Bronchial epithelial cell (primary cell): ENCODE measurements at regions not wholly inside any gene's neighbourhood (a gene's known extent, or its start where the extent isn't known, plus 50 kb on each side); places are given as distances from the start of the nearest gene placed in this dataset.

Experiments
- DNase-seq: peaks from one replicate; pipeline ENCODE4 v3.0.0-alpha.2; 2010; ENCODE audit warnings: low read depth
- FAIRE-seq: peaks from 2 replicates; lab custom pipeline; 2011; peaks lifted over from hg19 to GRCh38; lab: Jason Lieb, UNC
- H3K27me3 ChIP-seq: 2 replicates; pipeline ENCODE4 v1.5.1; 2011; ENCODE audit warnings: low read length; ENCODE audit not compliant: control insufficient read depth, insufficient read depth
- H3K36me3 ChIP-seq: 2 replicates; pipeline ENCODE4 v1.5.1; 2011; ENCODE audit warnings: low read length; ENCODE audit not compliant: control insufficient read depth, insufficient read depth
- H3K4me3 ChIP-seq: 2 replicates; pipeline ENCODE4 v1.5.1; 2011; ENCODE audit warnings: mild to moderate bottlenecking, low read depth, low read length, control low read depth
- CTCF ChIP-seq: IDR thresholded peaks from 2 replicates; pipeline ENCODE4 v1.5.1; 2011; ENCODE audit warnings: mild to moderate bottlenecking, moderate library complexity, low read length, control low read depth, inconsistent platforms; ENCODE audit not compliant: insufficient read depth, severe bottlenecking

DNA sequence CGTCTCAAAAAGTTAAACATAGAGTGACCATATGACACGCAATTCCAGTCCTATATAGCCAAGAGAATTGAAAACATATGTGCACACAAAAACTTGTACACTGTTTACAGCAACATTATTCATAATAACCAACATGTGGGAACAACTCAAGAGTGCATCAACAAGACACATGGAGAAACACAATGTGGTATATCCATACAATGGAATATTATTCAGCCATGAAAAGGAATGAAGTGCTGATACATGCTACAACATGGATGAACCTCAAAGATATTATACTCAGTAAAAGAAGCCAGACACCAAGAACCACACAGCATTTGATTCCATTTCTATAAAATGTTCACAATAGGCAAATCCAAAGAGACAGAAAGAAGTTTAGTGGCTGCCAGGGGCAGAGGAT, 317.0 kb downstream of the NSG2 start:
- Histone ChIP-seq H3K36me3 (no peaks in the 10 kb centered on the region), H3K27me3 (no peaks in the 10 kb centered on the region), H3K4me3 (no peak overlapping the region)
- no peak for TF ChIP-seq CTCF
- DNase-seq (no peak), FAIRE-seq (no peak)

DNA sequence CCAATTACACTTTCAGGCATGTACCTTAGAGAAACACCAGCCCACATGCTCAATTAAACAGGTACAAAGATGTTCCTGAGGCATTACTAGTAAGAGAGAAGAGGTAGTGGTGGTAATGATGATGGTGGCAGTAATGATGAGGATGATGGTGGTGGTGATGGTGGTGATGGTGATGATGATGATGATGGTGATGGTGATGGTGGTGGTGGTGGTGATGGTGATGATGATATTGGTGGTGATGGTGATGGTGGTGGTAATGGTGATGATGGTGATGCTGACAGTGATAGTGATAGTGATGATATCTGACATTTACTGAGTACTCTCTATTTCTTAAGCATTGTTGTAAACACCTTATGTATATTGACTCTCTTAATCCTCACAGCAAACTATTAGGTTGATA, 318.4 kb downstream of the NSG2 start:
- FAIRE-seq, result no peak
- Histone ChIP-seq H3K27me3 (no peaks in the 10 kb centered on the region), H3K36me3 (no peaks in the 10 kb centered on the region)

DNA sequence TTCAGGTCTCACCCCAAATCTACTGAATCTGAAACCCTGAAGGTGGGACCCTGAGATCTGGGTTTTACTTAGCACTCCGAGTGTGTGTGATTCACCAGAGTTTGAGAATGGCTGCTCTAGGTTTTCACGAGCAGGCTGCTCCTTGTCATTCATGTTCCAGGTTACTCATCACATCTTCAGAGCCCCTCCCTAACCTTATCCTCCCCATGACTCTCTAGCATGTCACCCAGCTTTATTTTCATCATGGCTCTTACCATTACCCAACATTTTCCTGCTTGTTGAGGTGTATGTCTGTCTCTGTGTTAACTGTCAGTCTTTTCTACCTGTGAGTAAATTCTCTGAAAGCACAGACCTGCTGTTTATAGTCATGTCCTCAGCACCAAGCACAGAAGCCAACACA, 319.2 kb downstream of the NSG2 start:
- Histone ChIP-seq H3K36me3 (no peaks in the 10 kb centered on the region), H3K27me3 (no peaks in the 10 kb centered on the region), H3K4me3 (no peak overlapping the region)
- DNase-seq (peak; percentile 28), FAIRE-seq (no peak)
- no peak for TF ChIP-seq CTCF

More for the DNA sequence above, 318.4 kb downstream of the NSG2 start:
- H3K4me3 ChIP-seq, result no peak overlapping the region
- no peak for DNase-seq
- TF ChIP-seq CTCF, result no peak

DNA sequence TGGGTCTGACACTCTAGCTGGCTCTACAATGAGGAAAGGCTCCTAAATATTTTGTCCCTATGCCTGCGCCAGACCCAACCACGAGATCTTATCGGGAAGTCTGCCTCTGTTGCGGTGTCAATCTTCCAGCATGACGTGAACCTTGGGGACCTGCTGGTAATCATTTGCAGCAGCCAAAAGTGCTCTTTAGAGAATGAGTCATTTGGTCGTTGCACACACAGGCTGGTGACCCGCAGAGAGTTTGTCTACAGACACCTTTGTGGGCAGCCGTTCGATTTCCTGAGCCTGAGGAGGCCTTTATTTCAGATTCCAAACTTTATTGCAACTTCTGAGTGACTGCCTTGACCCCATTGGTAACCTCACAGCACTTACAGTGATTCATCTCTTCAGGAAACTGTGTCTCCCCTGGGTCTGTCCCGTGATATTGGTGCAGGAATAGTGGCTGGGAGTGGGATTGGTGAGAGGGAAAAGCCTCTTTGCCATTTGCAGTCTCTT, 326.1 kb downstream of the NSG2 start:
- FAIRE-seq, result no peak

DNA sequence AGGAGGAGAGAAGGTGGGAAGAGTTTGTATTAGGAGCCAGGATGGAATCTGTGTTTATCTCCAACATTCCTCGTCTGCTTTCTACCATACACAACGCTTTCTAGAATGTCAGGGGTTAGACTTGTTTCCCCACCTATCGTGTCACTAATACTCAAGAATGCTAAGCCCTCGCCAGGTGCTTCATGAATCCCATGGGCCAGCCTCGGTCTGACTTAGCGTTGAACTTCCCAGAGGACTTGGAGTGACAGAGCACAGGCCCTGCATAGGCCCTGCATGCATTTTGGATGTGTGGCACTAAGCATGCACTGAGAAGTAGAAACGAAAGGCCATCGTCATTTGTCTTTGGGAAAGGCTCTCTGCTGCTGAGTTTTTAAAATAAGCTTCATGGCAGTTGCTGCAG, 328.7 kb downstream of the NSG2 start:
- H3K36me3 ChIP-seq, result no peaks in the 10 kb centered on the region
- H3K4me3 ChIP-seq, result no peak overlapping the region
- H3K27me3 ChIP-seq, result no peaks in the 10 kb centered on the region
- FAIRE-seq (no peak), DNase-seq (no peak)
- TF ChIP-seq CTCF, result no peak

More for the DNA sequence above, 326.1 kb downstream of the NSG2 start:
- TF ChIP-seq CTCF, result no peak
- Histone ChIP-seq H3K4me3 (no peak overlapping the region), H3K27me3 (no peaks in the 10 kb centered on the region), H3K36me3 (no peaks in the 10 kb centered on the region)
- no peak for DNase-seq

- FAIRE-seq (no peak), DNase-seq (no peak)
- no peaks in the 10 kb centered on the region for H3K36me3 ChIP-seq
- no peak for TF ChIP-seq CTCF
- H3K27me3 ChIP-seq, result no peaks in the 10 kb centered on the region
- H3K4me3 ChIP-seq, result no peak overlapping the region
These were observed 330.6 kb downstream of the NSG2 start for GRCh38 chr5:174376056-174376455.
